ENCODE measurements at regions not wholly inside any gene's neighbourhood (a gene's known extent, or its start where the extent isn't known, plus 50 kb on each side); places are given as distances from the start of the nearest gene placed in this dataset.
"Not testable (repeated sequence)": the region's sequence is repeated elsewhere in the genome, so short reads cannot be mapped to it uniquely, and the experiment has no call there.

GRCh38 chr13:44718467-44718866 lies 142.3 kb upstream of the TSC22D1 start:
- TF ChIP-seq CTCF (IDR thresholded peaks at IDR 0.05; ENCODE audit: low read depth, low read length, missing control alignments): no peak
- H3K4me3 ChIP-seq (ENCODE audit: low read depth, low read length): no peak overlapping the region
- DNase-seq (ENCODE audit: low read depth): no peak

- DNase-seq (ENCODE audit: low read depth): no peak
- no peak overlapping the region for H3K4me3 ChIP-seq (ENCODE audit: low read depth, low read length)
- TF ChIP-seq CTCF (IDR thresholded peaks at IDR 0.05; ENCODE audit: low read depth, low read length, missing control alignments): no peak
Observed at GRCh38 chr13:44715287-44716230, 139.4 kb upstream of the TSC22D1 start.

- no peak overlapping the region for H3K4me3 ChIP-seq (ENCODE audit: low read depth, low read length)
- TF ChIP-seq CTCF (IDR thresholded peaks at IDR 0.05; ENCODE audit: low read depth, low read length, missing control alignments): no peak
- DNase-seq (ENCODE audit: low read depth): no peak
Observed at GRCh38 chr13:44713788-44714469, 137.8 kb upstream of the TSC22D1 start.

GRCh38 chr13:44711706-44712105 lies 135.6 kb upstream of the TSC22D1 start:
- no peak for DNase-seq (ENCODE audit: low read depth)
- no peak overlapping the region for H3K4me3 ChIP-seq (ENCODE audit: low read depth, low read length)
- no peak for TF ChIP-seq CTCF (IDR thresholded peaks at IDR 0.05; ENCODE audit: low read depth, low read length, missing control alignments)

GRCh38 chr13:44710576-44710975 lies 134.4 kb upstream of the TSC22D1 start:
- TF ChIP-seq CTCF (IDR thresholded peaks at IDR 0.05; ENCODE audit: low read depth, low read length, missing control alignments): no peak
- no peak overlapping the region for H3K4me3 ChIP-seq (ENCODE audit: low read depth, low read length)
- no peak for DNase-seq (ENCODE audit: low read depth)

- H3K4me3 ChIP-seq (ENCODE audit: low read depth, low read length); DNase-seq (ENCODE audit: low read depth): not testable (repeated sequence)
Observed at GRCh38 chr13:44704811-44705210, 128.7 kb upstream of the TSC22D1 start.

- no peak for DNase-seq (ENCODE audit: low read depth)
- TF ChIP-seq CTCF (IDR thresholded peaks at IDR 0.05; ENCODE audit: low read depth, low read length, missing control alignments): no peak
- H3K4me3 ChIP-seq (ENCODE audit: low read depth, low read length): no peak overlapping the region
Observed at GRCh38 chr13:44703371-44703770, 127.2 kb upstream of the TSC22D1 start.
